SIG-M5 treated with dmso at 0.1 percent for 504 hours (cell line): ENCODE measurements at regions not wholly inside any gene's neighbourhood (a gene's known extent, or its start where the extent isn't known, plus 50 kb on each side); places are given as distances from the start of the nearest gene placed in this dataset.

ENCODE experiments used
- DNase-seq: peaks from one replicate; lab custom pipeline; 2025; ENCODE audit not compliant: unreplicated experiment; lab: John Stamatoyannopoulos, UW

GRCh38 chr12:116401565-116401964 lies 124.1 kb upstream of the MED13L start:
- DNase-seq = no peak

DNA sequence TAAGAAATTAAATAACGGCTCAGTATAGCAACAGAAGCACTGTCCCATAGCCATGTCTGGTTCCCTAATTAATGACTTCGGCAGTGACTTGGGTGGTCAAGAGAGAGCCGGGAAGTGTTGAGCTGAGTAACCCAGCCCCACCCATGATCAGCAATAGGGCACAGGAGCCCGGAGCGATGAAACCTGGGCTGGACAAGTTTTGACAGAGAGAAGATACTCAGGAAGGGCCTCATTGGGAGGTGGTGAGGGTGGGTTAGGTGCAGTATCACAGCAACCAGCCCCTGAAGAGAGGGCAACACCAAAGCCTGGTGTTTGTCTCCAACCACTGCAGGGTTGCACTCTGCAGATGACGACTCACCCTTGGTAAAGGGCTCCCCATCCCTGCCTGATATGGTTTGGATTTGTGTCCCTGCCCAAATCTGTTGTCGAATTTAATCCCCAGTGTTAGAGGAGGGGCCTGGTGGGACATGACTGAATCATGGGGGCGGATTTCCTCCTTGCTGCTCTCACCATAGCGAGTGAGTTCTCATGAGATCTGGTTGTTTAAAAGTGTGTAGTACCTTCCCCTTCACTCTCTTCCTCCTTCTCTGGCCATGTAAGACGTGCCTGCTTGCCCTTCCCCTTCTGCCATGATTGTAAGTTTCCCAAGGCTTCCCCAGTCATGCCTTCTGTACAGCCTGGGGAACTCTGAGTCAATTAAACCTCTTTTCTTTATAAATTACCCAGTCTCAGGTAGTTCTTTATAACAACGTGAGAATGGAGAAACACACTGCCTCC lies 124.9 kb upstream of the MED13L start:
- DNase-seq = no peak

DNA sequence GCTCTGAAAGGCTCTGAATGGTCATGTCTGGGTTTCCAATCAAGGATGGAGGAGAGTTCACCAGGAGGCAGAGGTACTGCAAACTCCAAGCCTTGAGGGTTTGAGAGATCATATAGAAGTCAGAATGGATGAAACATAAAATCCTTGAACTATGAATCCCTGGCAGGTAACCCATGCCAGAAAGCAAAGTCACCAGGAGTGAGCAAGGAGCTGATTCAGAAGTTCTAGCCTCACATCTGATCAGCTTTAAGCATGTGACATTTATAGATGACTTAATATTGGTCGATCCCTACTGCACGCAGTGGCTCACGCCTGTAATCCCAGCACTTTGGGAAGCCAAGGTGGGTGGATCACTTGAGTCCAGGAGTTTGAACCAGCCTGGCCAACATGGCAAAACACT lies 126.1 kb upstream of the MED13L start:
- no peak for DNase-seq

DNA sequence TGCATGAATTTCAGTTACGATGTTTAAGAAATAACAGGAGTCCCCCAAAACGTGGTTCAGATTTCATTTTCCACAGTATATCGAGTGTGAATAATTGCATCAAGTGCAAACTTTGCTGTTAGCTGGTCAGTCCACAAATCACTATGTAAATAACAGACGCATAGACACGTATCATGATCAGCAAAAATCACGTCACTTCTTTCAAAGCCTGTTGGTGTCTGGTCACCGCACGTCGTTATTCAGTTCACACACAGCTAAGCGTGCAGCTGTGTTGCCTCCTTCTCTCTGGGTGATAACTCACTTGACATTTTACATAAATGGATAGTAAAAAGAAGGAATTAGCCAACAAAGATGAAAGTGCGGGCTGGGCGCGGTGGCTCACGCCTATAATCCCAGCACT lies 126.8 kb upstream of the MED13L start:
- DNase-seq = no peak

DNA sequence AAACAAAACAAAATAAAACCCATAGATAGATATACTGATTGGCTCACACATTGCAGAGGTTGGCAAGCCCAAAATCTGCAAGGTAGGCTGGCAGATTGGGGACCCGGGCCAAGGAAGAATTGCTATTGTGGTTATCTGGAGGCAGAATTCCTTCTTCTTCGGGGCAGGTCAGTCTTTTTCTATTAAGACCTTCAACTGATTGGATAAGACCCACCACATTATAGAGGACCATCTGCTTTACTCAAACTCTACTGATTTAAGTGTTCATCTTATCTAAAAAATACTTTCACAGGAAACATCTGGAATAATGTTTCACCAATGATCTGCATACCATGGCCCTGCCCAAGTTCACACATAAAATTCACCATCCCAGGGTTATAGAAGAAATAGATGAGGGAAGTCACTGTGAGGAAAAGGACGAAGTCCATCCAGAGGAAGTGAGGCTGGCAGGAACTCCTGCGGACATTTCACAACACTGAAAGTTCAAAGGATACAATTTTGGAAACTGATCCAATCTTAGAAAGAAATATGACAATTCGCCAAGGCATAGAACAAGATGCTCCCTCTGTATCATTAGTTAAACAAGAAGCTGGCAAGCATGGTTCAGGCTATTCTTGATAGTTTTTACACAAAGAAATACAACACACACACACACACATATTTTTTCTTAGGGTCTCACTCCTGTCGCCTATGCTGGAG lies 127.6 kb upstream of the MED13L start:
- DNase-seq = no peak

DNA sequence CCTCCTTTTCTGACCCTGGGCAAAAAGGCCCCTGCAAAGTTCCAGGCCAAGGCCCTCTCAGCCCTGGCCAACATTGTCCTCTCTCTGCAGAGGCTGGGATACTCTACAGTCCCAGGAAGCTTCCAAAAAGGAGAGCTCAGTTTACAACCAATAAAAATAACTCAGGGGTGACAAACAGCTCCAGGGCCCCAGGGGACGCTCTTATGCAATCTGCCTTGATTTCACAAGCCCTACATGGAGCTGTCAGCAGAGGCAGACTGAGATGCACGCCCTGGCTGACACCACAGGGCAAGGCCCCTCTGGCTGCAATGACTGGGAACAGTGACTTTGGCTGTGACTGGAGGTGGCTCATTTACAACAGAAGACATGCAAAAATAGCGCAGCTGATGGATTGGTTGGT lies 129.0 kb upstream of the MED13L start:
- DNase-seq = peak; percentile 96

DNA sequence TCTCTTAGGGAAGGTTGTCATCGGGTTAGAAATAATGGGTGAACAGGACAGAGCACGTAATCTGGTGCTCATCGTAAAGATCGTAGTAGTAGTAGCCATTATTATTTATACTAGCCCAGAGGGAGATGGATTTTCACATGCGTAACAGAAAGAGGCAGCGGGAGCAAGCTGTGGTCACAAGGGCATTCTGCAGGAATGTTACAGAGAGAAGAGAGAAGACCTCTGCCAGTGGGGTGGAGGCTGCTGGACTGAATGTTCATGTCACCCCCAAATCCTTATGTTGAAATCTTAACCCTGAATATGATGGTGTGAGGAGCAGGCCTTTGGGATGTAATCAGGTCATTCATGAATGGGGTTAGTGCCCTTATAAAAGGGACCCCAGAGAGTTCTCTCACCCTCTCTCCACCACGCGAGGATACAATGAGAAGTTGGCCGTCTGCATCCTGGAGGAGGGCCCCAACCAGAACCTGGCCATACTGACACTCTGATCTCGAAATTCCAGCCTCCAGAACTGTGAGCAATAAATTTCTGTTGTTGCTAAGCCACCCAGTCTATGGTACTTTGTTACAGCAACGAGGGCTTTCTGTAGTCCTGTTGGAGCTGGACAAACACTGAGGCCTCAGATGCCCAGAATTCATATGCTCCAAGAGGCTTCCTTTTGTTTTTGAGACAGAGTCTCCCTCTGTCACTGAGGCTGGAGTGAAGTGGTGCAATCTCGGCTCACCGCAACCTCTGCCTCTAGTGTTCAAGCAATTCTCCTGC lies 131.2 kb upstream of the MED13L start:
- DNase-seq = no peak

GRCh38 chr12:116411977-116412376 lies 134.5 kb upstream of the MED13L start:
- no peak for DNase-seq

DNA sequence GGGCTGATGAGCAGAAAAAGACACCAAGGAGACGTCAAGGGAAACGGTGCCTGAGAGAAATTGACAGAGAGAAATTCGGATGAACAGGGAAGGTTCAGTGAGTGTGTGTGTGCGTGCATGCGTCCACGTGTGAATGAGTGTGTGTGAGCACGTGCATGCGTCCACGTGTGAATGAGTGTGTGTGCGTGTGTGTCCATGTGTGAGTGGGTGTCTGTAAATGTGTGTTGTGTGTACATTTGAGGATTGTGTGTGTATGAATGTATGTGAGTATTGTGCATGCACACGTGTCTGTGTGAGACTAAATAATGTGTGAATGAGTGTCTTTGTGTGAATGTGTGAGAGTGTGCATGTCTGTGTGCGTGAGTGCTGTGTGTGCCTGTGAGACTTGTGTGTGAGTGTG lies 137.4 kb upstream of the MED13L start:
- no peak for DNase-seq

DNA sequence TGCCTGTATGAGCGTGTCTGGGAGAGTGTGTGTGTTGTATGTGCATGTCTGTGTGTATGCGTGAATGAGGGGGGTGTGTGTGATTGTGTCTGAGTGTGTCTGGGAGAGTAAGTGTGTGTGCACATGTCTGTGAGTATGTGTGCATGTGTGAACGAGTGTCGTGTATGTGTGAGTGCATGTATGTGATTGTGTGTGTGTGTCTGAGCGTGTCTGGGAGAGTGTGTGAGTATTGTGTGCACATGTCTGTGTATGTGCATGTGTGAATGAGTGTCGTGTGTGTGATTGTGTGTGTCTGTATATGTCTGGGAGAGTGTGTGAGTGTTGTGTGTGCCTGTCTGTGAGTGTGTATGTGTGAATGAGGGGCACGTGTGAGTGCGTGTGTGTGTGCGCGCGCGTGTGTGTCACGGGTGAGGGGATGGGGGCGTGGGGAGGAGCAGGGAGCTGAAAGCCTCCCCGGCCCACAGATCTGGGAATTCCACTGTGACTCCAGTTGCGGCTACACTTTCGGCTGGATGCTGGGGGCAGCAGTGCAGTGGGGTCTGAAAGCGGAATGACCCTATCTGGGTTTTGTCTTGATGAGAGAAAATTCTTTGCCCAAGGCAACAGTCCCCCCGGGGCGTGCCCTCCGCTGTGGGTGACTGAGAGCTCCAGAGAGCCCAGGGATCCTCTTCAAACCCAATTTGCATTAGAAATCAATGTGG lies 138.1 kb upstream of the MED13L start:
- no peak for DNase-seq

DNA sequence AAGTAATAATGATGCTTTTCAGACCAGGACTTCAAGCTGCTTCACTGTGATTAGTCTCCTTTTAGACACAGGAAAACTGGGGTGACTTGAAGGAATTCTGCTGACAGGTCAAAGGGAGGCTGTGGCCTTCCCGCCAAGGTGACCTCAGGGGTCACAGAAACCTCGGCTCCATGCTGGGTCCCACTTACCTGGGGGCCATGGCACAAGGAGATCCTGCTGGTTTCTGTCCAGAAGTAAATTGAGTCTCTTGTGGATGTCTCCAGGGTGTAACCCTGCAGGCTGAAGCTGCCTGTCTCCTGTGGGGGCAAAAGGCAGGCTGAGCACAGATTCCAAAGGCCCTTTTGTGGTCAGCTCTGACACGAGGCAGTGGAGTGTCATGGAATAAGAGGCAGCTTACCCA lies 138.7 kb upstream of the MED13L start:
- no peak for DNase-seq

- DNase-seq = no peak
Measured at GRCh38 chr12:116418551-116418950, 140.6 kb upstream of the MAP1LC3B2 start.

GRCh38 chr12:116420227-116420880 lies 138.8 kb upstream of the MAP1LC3B2 start:
- DNase-seq = no peak

- DNase-seq = no peak
Measured at GRCh38 chr12:116421785-116422538, 137.2 kb upstream of the MAP1LC3B2 start.

GRCh38 chr12:116423094-116423493 lies 136.1 kb upstream of the MAP1LC3B2 start:
- DNase-seq = no peak

GRCh38 chr12:116425256-116426193 lies 133.7 kb upstream of the MAP1LC3B2 start:
- DNase-seq = no peak

- DNase-seq = no peak
Measured at GRCh38 chr12:116426391-116427136, 132.6 kb upstream of the MAP1LC3B2 start.

DNA sequence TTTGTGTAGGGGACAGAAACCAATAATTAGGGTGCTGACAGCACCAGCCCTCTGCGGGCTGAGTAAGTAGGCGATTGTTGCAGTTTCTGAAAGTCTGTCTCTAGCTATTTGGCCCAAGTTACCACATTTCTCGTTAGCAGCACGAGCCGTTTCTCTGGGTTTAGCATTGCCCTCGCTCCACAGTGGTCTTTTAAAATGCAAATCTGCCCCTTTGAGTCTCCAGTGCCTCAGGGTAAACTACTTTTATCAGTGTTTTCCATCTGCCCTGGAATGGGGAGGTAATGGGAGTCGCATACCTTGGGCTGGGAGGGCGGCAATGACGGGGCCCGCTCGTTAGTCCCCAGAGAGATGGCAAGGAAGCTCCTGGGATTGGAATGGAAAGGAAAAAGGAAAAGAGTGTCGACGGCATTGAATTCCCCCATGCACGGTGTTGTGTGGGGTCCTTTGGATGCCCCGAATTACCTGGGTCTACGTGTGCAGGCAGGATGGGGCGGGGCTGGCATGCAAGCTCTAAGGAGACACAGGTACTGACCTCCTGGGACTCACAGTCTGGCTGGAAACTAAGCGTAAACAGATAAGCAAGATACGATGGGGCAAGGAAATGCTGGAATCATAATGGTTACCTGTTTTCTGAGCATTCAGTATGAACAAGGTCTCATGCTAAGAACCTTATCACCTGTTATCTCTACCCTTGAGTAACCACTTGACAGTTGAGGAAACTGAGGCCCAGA lies 131.8 kb upstream of the MAP1LC3B2 start:
- no peak for DNase-seq
